Right cardiac atrium (tissue), 5 donors: ENCODE measurements at regions not wholly inside any gene's neighbourhood (a gene's known extent, or its start where the extent isn't known, plus 50 kb on each side); places are given as distances from the start of the nearest gene placed in this dataset.

Source experiments
- ATAC-seq, 2 donors: fragments of 200-7000 bp; cut with Tn5 transposase; one replicate each; pipeline versions ENCODE4 v1.8.0 to v1.9.1; 2020; ENCODE audit warnings: moderate library complexity in 2 of 2, mild to moderate bottlenecking in 1 of 2
- DNase-seq, 3 donors: peaks; one replicate each; pipeline ENCODE4 v3.0.0-alpha.2; 2020
- H3K27ac ChIP-seq: one replicate; pipeline ENCODE4 v1.5.1; 2013; ENCODE audit warnings: mild to moderate bottlenecking, low read length, control low read depth, moderate library complexity
- H3K27me3 ChIP-seq: one replicate; pipeline ENCODE4 v1.6.1; 2013; ENCODE audit not compliant: control insufficient read depth, insufficient read depth
- H3K4me1 ChIP-seq: one replicate; pipeline ENCODE4 v1.6.1; 2013; ENCODE audit warnings: low read length; ENCODE audit not compliant: control insufficient read depth, insufficient read depth
- H3K4me3 ChIP-seq: one replicate; pipeline ENCODE4 v1.5.1; 2013; ENCODE audit warnings: low read length, control low read depth
- H3K9me3 ChIP-seq: one replicate; pipeline ENCODE4 v1.6.1; 2013; ENCODE audit warnings: low read length; ENCODE audit not compliant: control insufficient read depth
- WGBS: extraction: QIAGEN DNeasy Blood & Tissue Kit; methylation state at CpG from one replicate; pipeline ENCODE4 v1.1.7; 2013; 5-methylcytosine and 5-hydroxymethylcytosine counted together
- intact Hi-C, 4 donors: fragments of 100-400 bp; cut with DNase I; formaldehyde crosslinking; loops; one replicate each; pipeline versions ENCODE4 v1.11.0 to v1.14.0; 2022 to 2023
- donor health status: healthy with polysubstance abuse.
- donor health status: DM: no; HTN: yes; CAD: no.
- donor health status: DM: no; HTN: no; CAD: no.
- donor health status: DM: no; HTN: yes; CAD: no; lungs with severe emphysema.
- donor health status: DM: yes; HTN: yes; CAD: no.

DNA sequence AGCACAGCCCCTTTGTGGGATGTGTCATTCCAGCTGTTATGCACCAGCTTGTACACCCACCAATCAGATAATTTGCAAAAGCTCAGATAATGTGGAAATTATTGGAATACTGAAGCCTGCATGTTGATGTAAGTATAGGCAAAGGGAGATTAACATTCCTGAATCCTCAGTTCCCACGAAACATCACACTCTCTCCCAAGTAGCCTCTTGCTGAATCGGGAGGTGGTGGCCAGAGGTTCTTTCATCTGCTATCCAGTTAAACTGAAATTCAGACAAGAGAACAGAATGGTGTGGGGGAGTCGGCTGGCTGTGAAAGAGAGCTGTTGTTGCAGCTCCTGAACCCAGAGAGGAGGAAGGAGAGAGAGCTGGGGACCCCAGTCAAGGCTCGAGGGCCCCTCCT is 170.9 kb downstream of the ZBTB18 start:
- no peak overlapping the region for H3K4me3 ChIP-seq
- H3K27ac ChIP-seq, result no peak overlapping the region
- WGBS, result 41% methylated on average over 4 of the region's 4 CpGs
- peaks cover 3% of the 10 kb centered on the region for H3K4me1 ChIP-seq
- no peaks in the 10 kb centered on the region for H3K9me3 ChIP-seq
- no peak for ATAC-seq
- H3K27me3 ChIP-seq, result no peaks in the 10 kb centered on the region
- intact Hi-C loops, result no loop called here
- DNase-seq, result no peak

DNA sequence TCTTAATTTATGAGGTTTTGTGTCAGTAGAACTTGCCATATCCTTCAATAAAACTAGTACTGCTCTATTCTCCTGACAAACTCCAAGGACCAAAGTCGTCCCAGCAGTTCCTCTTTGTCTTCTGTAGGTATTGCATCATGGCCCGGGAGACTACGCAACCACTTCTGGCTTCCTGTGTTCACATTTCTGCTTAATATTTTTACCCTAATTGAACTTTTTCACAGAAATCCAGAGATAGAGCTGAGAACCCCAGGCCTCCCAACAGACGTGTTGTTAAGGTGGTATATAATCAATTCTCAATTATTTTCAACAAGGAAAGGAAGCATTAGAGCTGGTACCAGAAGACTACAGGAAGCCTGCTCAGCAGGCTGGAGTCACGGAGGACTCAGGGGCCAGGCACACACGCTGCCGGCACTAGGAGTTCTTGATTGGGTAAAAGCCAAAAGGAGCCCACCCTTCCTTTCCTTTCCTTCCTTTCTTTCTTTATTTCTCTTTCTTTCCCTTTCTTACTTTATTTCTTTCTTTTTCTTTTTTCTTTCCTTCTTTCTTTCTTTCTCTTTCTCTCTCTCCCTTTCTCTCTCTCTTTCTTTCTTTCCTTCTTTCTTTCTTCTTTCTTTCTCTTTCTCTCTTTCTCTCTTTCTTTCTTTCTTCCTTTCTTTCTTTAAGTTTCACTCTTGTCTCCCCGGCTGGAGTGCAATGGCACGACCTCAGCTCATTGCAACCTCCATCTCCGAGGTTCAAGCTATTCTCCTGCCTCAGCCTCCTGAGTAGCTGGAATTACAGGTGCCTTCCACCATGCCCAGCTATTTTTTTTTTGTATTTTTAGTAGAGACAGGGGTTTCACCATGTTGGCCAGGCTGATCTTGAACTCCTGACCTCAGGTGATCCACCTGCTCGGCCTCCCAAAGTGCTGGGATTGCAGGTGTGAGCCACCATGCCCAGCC is 173.7 kb downstream of the ZBTB18 start:
- whole genome bisulfite sequencing, result 79% methylated on average over 11 of the region's 11 CpGs
- intact Hi-C loops, result no loop called here
- ATAC-seq (peak in 1 of 2 donors; percentile 45), DNase-seq (peak; percentile 64 to 74 (median 73))
- H3K27ac ChIP-seq, result no peak overlapping the region
- no peaks in the 10 kb centered on the region for H3K9me3 ChIP-seq
- no peaks in the 10 kb centered on the region for H3K27me3 ChIP-seq
- H3K4me3 ChIP-seq, result no peak overlapping the region
- H3K4me1 ChIP-seq, result peaks cover 3% of the 10 kb centered on the region

DNA sequence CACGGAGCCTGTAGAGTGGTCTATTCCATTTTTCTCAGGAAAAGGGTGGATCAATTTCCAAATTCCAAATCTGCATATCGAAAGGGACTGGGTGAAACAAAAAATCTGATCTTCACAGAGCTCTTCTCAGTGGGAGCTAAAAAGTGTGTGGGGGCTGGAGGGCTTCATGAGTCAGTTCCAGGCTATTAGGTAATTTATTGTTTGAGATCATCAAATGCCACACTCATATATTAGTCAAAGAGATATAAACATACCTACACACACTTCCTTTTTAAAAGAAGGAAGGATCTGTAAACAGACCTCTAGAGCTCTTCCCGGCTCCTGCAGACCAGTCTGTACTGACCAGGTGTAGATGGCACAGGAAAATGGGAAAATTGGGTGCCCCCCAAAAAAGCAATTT is 175.4 kb downstream of the ZBTB18 start:
- intact Hi-C loops, result no loop called here
- 86% methylated on average over 3 of the region's 3 CpGs for WGBS
- Histone ChIP-seq H3K4me3 (no peak overlapping the region), H3K27ac (no peak overlapping the region), H3K9me3 (no peaks in the 10 kb centered on the region), H3K27me3 (no peaks in the 10 kb centered on the region), H3K4me1 (peaks cover 3% of the 10 kb centered on the region)
- ATAC-seq, result no peak
- no peak for DNase-seq

DNA sequence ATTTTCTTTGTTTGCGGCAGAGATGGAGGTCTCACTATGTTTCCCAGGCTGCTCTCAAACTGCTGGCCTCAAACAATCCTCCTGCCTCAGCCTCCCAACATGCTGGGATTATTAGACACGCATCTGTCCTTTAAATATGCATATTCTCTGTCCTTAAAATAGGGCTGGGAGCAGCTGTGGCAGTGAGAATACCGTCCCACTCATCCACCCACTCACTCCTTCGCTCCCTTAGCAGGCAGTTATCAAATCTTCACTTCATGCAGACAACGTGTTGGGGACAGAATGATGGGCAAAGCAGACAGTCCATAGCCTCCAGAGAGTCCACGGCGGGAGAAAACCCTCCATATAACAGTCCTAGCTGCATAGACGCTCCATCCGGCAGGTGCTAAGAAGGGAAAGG is 179.4 kb downstream of the ZBTB18 start:
- no peak overlapping the region for H3K27ac ChIP-seq
- DNase-seq (no peak), ATAC-seq (no peak)
- no peaks in the 10 kb centered on the region for H3K27me3 ChIP-seq
- no peaks in the 10 kb centered on the region for H3K9me3 ChIP-seq
- WGBS, result 77% methylated on average over 9 of the region's 9 CpGs
- no peak overlapping the region for H3K4me3 ChIP-seq
- no peaks in the 10 kb centered on the region for H3K4me1 ChIP-seq
- intact Hi-C loops, result no loop called here

DNA sequence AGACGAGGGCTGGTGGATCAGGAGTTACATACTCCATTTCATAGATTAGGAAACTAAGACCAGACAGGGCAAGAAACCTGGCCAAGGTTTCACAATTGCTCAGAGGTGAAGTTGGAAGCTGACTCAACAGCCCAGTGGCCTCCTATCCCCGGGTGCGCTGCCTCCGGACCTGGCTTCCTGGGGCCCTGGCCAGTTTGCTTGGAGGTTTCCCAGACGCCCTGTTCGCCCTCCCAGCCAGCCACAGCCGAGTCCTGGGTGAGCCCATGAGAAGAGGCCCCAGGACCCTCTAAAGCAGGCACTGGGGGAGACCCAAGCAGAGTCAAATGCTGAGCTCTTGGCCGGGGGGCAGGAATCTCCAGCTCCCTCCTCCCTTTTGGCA is 180.1 kb downstream of the ZBTB18 start:
- WGBS, result 52% methylated on average over 8 of the region's 8 CpGs
- no peak for DNase-seq
- intact Hi-C loops, result no loop called here
- no peak overlapping the region for H3K27ac ChIP-seq
- no peaks in the 10 kb centered on the region for H3K4me1 ChIP-seq
- no peak overlapping the region for H3K4me3 ChIP-seq
- H3K9me3 ChIP-seq, result no peaks in the 10 kb centered on the region
- ATAC-seq, result peak in 1 of 2 donors; percentile 9
- no peaks in the 10 kb centered on the region for H3K27me3 ChIP-seq

DNA sequence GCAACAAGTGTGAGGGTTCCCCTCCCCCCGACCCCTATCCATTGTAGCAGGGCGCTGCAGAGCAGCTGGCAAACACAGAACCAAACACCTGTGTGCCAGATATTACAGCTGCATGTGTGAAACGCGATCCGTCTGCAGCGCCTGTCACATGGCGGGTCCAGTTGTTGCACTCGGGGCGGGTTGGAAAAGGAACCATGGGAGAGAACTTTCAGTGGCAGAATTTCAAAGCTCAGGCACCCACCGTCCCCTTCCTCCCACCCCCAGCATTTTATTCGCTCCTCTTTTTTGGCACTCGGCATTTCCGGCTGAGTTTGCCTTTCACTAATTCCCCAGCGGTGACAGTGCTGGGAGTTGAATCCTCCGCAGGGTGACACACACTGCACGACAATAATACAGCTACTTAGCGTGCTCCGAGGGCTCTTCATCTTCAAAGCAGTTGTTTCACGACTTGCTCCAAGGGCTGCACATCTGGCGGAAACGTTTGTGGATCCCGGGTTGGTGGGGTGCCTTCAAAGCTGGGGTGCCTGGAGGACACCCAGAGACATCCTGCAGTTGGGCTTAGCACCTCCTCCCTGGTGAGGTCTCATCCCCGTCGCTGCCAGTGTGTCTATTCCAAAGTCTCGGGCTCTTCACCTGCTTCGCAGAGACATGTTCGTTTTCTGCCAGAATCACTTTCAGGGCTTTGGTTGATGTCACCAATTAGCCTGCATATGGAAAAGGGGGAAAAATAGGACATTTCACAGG is 180.7 kb downstream of the ZBTB18 start:
- H3K27ac ChIP-seq, result no peak overlapping the region
- H3K9me3 ChIP-seq, result no peaks in the 10 kb centered on the region
- 48% methylated on average over 27 of the region's 27 CpGs for WGBS
- peak overlapping the region; percentile 21 for H3K4me3 ChIP-seq
- ATAC-seq (peak; percentile 47 to 65), DNase-seq (peak in 2 of 3 donors; percentile 25 to 62)
- no peaks in the 10 kb centered on the region for H3K27me3 ChIP-seq
- intact Hi-C loops, result no loop called here
- H3K4me1 ChIP-seq, result no peaks in the 10 kb centered on the region

DNA sequence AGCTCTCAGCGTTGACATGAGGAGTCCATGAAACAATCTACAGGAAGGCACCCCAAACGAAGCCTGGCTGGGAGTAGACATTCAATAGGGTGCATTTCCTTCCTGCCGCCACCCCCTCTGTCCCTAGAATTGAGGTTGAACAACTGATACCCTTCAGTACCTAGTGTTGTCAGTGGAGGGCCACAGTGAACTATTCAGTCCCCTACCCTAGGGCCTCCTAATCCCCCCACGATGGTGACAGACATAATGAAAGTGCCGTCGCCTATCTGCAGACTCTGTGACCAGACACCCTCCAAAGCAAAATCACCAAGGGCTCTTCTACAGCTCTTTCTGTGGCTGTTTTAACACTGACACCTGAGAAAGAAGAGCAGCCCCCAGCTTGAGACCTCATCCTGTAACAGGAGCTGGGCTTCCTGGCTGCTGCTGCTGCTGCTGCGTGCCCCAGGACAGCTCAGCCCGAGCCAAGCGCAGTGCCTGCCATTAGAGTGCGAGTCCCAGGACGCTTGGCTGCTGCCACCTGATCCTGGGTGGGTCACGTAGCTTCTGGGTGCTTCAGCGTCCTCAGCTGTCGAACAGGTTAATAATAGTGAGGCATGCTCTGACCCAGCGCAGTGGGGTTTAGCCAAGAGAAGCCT is 183.0 kb downstream of the ZBTB18 start:
- no peaks in the 10 kb centered on the region for H3K4me1 ChIP-seq
- no peak overlapping the region for H3K27ac ChIP-seq
- no peaks in the 10 kb centered on the region for H3K27me3 ChIP-seq
- 76% methylated on average over 15 of the region's 15 CpGs for WGBS
- intact Hi-C loops, result no loop called here
- H3K9me3 ChIP-seq, result no peaks in the 10 kb centered on the region
- H3K4me3 ChIP-seq, result no peak overlapping the region
- ATAC-seq, result no peak
- DNase-seq, result no peak

DNA sequence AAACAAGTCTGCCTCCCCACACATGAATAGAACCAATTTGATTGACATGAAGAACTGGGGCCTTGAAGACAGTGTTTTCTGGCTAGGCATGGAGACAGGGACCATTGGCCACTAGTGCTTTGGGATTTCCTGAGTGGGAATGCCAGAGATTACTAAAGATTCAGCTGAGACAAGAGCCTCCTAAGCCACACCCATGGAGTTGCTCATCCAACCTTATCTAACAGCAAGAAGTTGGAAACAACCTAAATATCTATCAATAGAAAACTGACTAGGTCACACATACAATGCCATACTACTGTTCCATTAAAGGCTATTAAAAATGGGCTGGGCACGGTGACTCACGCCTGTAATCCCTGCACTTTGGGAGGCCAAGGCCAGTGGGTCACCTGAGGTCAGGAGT is 184.1 kb downstream of the ZBTB18 start:
- Histone ChIP-seq H3K27ac (no peak overlapping the region), H3K4me3 (no peak overlapping the region), H3K9me3 (no peaks in the 10 kb centered on the region), H3K4me1 (no peaks in the 10 kb centered on the region), H3K27me3 (no peaks in the 10 kb centered on the region)
- intact Hi-C loops, result no loop called here
- WGBS, result 83% methylated on average over 2 of the region's 2 CpGs
- no peak for DNase-seq
- ATAC-seq, result no peak

DNA sequence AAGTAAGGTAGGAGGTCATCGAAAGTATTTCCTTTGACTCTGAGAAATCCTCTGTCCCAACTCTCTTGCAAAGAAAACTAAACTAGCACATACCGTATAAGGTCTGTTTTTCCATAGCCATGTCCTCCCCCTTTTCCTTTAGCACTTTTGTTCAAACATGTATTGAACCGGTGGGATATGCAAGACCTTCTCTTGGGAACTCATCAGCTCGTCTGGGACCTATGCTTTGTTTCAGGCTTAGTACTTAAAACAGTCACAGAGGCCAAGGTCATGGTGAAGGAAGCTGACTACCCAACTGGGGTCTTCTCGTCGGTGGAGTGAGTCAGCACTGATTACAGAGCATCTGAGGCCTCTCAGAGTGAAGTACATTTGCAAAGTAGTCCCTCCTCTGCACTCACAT is 185.0 kb downstream of the ZBTB18 start:
- no peak for ATAC-seq

DNA sequence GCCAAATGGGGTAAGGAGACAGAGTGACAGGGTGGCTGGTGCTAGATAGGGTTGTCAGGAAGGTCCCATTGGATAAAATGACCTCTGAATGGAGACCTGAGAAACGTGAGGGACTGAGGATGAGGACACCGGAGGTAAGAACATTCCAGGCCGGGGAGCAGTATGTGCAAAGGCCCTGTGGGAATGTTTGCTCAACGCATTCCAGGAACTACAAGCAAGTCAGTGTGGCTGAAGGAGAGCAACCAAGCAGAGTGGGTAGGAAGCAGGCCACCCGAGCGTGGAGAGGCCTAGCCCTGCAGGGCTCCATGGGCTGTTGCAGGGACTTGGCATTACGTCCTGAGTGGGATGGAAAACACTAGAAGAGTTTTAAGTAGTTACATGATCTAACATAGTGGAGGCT is 185.6 kb downstream of the ZBTB18 start:
- H3K27me3 ChIP-seq, result no peaks in the 10 kb centered on the region
- DNase-seq, result no peak
- H3K9me3 ChIP-seq, result no peaks in the 10 kb centered on the region
- 92% methylated on average over 7 of the region's 7 CpGs for WGBS
- no peaks in the 10 kb centered on the region for H3K4me1 ChIP-seq
- H3K4me3 ChIP-seq, result no peak overlapping the region
- intact Hi-C loops, result no loop called here
- no peak for ATAC-seq
- H3K27ac ChIP-seq, result no peak overlapping the region

More for the DNA sequence above, 185.0 kb downstream of the ZBTB18 start:
- Histone ChIP-seq H3K4me1 (no peaks in the 10 kb centered on the region), H3K27me3 (no peaks in the 10 kb centered on the region), H3K4me3 (no peak overlapping the region), H3K27ac (no peak overlapping the region), H3K9me3 (no peaks in the 10 kb centered on the region)
- no peak for DNase-seq
- intact Hi-C loops, result no loop called here
- WGBS, result 61% methylated on average over 6 of the region's 6 CpGs

DNA sequence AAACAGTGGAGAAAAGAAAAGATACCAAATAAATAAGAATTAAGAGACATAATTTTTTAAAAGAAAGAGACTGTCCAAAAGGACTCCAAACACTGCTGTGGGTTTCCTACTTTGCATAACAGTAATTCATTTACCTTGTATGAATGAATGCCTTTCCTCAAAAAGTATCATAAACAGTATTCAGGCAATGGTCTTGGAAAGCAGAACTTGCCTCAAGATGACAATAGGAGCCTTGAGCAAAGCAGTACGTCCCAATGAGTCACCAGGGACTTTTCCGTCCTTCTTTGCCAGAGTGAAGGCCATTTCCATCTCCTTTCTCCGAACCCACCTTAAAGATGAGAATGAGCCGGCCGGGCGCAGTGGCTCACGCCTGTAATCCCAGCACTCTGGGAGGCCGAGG is 186.4 kb downstream of the ZBTB18 start:
- intact Hi-C loops, result no loop called here

More for the DNA sequence above, 186.4 kb downstream of the ZBTB18 start:
- 82% methylated on average over 8 of the region's 8 CpGs for WGBS
- no peak overlapping the region for H3K27ac ChIP-seq
- H3K4me1 ChIP-seq, result no peaks in the 10 kb centered on the region
- no peaks in the 10 kb centered on the region for H3K9me3 ChIP-seq
- no peak overlapping the region for H3K4me3 ChIP-seq
- DNase-seq (no peak), ATAC-seq (no peak)
- H3K27me3 ChIP-seq, result no peaks in the 10 kb centered on the region
